Neural cell (in vitro differentiated cells): ENCODE measurements at regions not wholly inside any gene's neighbourhood (a gene's known extent, or its start where the extent isn't known, plus 50 kb on each side); places are given as distances from the start of the nearest gene placed in this dataset.

Experiments
- CTCF ChIP-seq: fragments of 450-650 bp; IDR thresholded peaks from 2 replicates; pipeline ENCODE4 v1.5.1; 2014; ENCODE audit warnings: antibody characterized with exemption, mild to moderate bottlenecking, moderate library complexity; ENCODE audit not compliant: poor library complexity, severe bottlenecking
- EP300 ChIP-seq: fragments of 450-650 bp; conservative IDR thresholded peaks from 2 replicates; pipeline ENCODE4 v1.6.1; 2014; ENCODE audit warnings: antibody characterized with exemption, mild to moderate bottlenecking, moderate library complexity; ENCODE audit not compliant: poor library complexity, severe bottlenecking
- EZH2 ChIP-seq: fragments of 200-600, 300-800 bp; shearing (Covaris generic), sonication (generic); IDR thresholded peaks from 2 replicates; pipeline ENCODE4 v1.6.1; 2014; ENCODE audit warnings: antibody characterized with exemption, low read length, borderline replicate concordance, mild to moderate bottlenecking; ENCODE audit not compliant: insufficient read depth, poor library complexity, severe bottlenecking
- MXI1 ChIP-seq: fragments of 450-650 bp; conservative IDR thresholded peaks from 2 replicates; pipeline ENCODE4 v1.6.1; 2014; ENCODE audit warnings: antibody characterized with exemption, mild to moderate bottlenecking; ENCODE audit not compliant: poor library complexity, severe bottlenecking
- POLR2AphosphoS5 ChIP-seq: IDR thresholded peaks from 2 replicates; pipeline ENCODE4 v1.6.1; 2012
- RAD21 ChIP-seq: fragments of 450-650 bp; conservative IDR thresholded peaks from 2 replicates; pipeline ENCODE4 v1.6.1; 2014; ENCODE audit warnings: antibody characterized with exemption, mild to moderate bottlenecking, moderate library complexity
- REST ChIP-seq: IDR thresholded peaks from 2 replicates; pipeline ENCODE4 v1.6.1; 2012; ENCODE audit warnings: borderline replicate concordance
- SMC3 ChIP-seq: fragments of 450-650 bp; conservative IDR thresholded peaks from 2 replicates; pipeline ENCODE4 v1.6.1; 2014; ENCODE audit warnings: antibody characterized with exemption, mild to moderate bottlenecking, moderate library complexity; ENCODE audit not compliant: poor library complexity

- TF ChIP-seq CTCF, result no peak
- no peak for TF ChIP-seq POLR2AphosphoS5
- TF ChIP-seq REST, result no peak
- no peak for TF ChIP-seq RAD21
- no peak for TF ChIP-seq EP300
- no peak for TF ChIP-seq EZH2
- no peak for TF ChIP-seq SMC3
- no peak for TF ChIP-seq MXI1
These were observed 212.3 kb upstream of the PMEPA1 start for GRCh38 chr20:57922083-57922482.
